COR-L47 (cell line): ENCODE measurements at regions not wholly inside any gene's neighbourhood (a gene's known extent, or its start where the extent isn't known, plus 50 kb on each side); places are given as distances from the start of the nearest gene placed in this dataset.
"Not testable (repeated sequence)": the region's sequence is repeated elsewhere in the genome, so short reads cannot be mapped to it uniquely, and the experiment has no call there.

Source experiments
- DNase-seq: peaks from one replicate; lab custom pipeline; 2025; lab: John Stamatoyannopoulos, UW

DNA sequence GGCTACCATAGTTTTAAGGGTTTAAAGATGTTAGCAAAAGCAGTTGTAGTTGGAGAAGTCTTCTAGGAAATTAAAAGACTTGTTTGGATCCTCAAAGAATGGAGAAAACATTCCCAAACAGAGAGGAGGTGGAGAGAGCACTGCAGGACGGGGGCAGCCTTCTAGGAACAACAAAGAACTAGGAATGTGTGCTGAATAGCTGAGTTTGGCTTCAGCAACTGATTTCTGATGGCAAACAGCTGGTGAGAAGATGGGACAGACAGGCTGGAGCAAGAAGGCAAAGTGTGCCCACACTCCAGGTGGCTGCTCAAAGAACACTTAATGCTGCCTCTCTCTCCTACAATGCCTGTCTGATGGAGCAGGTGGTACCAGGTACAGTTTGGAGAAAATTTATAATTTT, 1331.1 kb downstream of the ADGRL3 start:
- DNase-seq = no peak

DNA sequence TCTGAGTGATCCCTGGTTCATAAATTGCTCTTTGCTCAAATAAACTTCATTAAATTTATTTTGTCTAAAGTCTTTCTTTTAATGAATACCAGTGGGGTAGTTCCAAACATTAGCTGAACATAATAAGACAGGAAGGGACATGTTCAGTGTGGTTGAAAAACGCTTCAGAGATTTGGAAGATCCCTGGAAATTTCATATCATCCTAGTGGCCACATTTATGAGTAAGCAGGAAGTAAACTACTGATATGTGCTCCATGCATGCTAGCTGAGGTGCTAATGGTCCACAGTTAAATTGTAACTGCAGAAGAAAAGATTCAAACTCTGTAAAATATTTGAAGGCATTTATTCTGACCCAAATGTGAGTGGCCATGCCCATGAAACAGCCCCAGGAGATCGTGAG, 1328.7 kb downstream of the ADGRL3 start:
- DNase-seq = no peak

DNA sequence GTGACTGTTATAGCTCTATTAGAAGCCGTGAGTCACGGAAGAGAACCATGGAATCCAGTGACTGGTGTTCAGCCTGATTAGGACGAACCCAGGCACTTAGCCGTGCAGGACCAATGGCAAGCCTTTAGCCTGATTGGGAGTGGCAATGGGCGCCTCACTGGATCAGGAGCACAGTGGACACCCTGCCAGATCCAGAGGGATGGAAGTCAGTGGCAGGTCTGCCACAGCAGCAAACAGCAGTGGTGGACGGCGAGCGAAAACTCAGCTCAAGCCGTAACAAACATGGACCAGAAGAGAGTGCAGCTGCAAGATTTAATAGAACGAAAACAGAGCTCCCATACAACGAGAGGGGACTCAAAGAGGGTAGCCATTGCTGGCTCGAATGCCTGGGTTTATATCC, 1326.5 kb downstream of the ADGRL3 start:
- DNase-seq = no peak

DNA sequence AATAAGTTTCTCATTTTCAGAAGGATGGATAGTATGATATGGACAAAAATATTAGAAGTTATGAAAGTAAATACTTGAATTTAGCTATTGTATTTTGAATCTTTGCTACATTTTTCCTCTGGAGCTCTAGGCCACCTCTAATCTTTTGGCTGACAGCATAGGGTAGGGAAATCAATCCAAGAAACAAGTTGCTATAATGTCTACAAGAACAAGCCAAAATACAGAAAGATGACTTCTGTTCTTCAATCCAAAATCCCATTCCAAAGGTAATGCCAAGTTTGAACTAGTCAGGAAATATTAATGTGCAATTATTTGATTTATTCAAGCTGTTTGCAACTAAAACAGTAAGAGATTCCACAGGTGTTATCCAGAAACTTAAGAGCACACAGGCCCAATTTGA, 1323.1 kb downstream of the ADGRL3 start:
- DNase-seq = no peak

DNA sequence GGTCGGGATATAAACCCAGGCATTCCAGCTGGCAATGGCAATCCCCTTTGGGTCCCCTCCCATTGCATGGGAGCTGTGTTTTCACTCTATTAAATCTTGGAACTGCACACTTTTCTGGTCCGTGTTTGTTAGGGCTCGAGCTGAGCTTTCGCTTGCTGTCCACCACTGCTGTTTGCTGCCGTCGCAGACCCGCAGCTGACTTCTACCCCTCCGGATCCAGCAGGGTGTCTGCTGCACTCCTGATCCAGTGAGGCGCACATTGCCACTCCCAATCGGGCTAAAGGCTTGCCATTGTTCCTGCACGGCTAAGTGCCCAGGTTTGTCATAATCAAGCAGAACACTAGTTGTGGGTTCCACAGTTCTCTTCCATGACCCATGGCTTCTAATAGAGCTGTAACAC, 1322.1 kb downstream of the ADGRL3 start:
- DNase-seq = no peak

DNA sequence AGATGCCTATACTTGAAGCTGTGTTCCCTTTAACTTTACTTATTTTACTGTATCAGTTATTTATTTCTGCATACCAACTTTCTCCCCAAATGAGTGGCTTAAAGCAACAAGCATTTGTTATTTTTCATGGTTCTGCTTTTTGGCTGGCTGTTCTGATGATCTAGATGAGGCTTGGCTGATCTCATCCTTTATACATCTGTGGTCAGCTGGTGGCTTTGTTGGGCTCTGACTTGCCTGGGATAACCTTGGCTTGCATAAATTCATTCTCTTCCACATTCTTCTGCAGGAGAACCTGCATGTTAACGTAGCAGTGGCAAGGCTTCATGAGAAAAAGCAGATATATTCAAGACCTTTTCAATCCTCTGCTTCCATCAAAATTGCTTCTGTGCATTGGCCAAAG, 1317.6 kb downstream of the ADGRL3 start:
- DNase-seq = no peak

DNA sequence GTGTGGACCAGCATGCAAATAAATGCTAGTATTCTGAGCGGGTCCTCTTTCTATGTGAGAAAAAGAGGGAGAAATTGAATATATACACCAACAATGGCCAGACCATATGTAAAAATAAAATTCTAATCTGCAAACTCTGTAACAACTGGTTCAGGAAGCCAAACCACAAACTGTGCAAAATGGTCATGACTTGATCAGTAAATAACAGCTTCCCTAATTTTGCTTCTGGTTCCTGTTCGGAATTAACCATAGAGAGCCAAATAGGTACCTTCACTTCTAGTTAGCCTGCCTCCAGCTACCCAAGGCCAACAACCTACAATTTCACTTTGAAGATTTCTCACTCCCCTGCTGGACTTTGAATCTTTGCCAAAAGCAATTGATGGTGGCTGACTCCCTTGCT, 1313.2 kb downstream of the ADGRL3 start:
- DNase-seq = peak; percentile 50

DNA sequence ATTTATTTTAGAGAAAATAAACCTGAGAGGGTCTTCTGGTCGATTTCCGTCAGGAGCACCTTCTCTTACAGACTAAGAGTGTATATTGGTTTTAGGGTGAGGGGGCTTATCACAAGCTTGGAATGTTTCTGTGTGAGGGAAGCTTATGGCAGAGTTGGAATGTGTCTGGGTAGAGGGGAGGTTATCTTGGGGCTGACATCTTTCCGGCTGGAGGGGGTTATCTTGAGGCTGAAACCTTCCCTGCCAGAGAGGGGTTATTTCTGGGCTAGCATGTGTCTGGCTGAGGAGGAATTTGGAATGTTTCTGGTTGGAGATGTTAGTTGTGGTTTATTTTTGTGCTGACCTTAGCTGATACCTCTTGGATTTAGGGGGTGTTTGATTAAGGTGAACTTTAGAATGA, 1312.1 kb downstream of the ADGRL3 start:
- no peak for DNase-seq

DNA sequence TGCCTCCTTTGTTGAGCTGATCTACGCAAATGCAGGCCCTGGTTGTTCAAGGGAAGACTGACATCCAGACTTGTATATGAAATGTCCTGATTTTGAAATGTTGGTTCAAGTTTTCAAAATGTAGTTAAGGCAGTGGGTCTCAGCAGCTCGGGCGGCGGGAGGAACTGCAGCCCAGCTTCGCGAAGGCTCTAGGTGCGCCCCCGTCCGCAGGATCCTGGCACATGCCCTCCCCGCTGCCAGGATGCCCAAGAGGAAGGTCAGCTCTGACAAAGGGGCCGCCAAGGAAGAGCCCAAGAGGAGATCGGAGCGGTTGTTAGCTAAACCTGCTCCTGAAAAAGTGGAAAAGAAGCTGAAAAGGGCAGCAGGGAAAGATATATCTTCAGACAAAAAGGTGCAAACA, 1310.1 kb downstream of the ADGRL3 start:
- no peak for DNase-seq

DNA sequence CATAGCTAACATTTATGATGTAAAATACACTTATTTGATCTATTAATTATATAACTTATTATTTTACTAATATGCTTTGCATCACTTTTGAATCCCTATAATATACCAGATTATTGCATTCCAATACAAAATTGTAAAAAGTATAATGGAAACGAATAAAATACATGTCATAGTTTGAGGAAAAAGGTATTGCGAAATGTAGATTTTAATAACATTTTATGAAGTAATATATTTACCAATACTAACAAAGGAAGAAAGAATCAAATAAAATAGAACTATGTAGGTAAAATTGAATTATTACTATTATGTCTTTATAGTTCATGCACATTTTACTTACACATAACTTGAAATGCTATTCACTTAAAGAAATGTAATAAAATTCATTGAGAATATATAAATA, 1300.2 kb downstream of the ADGRL3 start:
- DNase-seq = no peak

DNA sequence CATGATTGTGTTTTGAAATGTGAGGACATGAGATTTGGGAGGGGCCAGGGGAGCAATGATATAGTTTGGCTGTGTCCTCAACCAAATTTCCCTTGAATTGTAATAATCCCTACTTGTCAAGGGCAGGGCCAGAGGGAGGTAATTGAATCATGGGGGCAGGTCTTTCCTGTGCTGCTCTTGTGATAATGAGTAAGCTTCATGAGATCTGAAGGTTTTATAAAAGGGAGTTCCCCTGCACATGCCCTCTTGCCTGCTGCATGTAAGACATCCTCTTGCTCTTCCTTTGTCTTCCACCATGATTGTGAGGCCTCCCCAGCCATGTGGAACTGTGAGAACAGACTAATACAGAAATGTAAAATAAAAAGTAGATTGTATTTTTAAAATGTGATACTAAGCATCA, 1294.9 kb downstream of the ADGRL3 start:
- DNase-seq = no peak

DNA sequence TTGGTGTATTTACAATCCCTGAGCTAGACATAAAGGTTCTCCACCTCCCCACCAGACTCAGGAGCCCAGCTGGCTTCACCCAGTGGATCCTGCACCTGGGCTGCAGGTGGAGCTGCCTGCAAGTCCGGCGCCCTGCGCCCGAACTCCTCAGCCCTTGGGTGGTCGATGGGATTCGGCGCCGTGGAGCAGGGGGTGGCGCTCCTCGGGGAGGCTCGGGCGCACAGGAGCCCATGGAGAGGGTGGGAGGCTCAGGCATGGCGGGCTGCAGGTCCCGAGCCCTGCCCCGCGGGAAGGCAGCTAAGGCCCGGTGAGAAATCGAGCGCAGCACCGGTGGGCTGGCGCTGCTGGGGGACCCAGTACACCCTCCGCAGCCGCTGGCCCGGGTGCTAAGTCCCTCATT, 1291.6 kb downstream of the ADGRL3 start:
- DNase-seq = not testable (repeated sequence)

DNA sequence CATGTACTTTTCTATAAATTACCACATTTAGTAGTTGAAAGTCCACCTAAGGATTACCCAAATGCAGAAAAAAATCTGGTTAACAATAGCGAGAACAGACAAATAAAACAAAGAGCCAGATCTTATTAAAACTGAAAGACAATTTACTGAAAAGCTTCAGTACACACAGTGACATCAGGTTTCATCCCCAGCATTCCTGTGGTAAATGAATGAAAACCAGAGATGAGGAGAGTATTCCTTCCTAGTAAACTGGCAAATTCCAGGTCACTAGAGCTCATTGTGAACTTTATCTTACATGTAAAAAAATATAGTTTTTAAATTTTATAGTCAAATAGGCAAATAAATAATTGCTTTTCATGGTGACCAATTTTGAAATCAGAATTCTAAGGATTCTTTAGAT, 1290.5 kb downstream of the ADGRL3 start:
- no peak for DNase-seq

DNA sequence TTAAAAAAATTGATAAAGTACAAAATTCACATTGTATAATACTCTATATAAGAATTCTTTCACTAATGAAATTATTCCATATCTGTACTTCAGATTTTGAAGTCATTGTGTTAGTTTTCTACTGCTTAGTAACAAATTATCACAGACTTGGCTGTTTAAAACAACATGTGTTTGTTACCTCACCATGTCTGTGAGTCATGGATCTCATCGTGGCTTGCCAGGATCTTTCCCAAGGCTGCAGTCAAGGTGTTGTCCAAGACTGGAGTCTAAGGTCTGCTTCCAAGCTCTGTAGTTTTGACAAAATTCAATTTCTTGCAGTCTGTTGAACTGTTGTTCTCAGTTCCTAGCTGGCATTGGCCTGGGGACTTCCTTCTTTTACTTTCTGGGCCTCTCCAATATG, 1286.9 kb downstream of the ADGRL3 start:
- no peak for DNase-seq

DNA sequence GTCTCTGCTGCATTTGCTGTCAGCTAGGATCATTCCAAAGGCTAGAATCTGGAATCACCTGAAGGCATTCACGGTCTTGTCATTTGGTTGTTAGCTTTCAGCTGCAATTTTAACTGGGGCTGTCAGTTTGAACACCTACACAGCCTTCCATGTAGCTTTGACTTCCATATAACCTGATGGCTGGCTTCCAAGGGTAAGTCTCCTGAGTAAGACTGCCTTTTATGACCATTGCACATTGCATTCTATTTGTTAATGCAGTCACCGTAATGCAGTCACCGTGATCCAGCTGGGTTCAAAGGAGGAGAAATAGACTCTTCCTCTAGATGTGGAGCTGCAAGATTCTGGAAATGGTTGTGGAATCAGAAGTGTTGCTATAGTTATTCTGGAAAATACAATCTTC, 1284.2 kb downstream of the ADGRL3 start:
- DNase-seq = no peak

DNA sequence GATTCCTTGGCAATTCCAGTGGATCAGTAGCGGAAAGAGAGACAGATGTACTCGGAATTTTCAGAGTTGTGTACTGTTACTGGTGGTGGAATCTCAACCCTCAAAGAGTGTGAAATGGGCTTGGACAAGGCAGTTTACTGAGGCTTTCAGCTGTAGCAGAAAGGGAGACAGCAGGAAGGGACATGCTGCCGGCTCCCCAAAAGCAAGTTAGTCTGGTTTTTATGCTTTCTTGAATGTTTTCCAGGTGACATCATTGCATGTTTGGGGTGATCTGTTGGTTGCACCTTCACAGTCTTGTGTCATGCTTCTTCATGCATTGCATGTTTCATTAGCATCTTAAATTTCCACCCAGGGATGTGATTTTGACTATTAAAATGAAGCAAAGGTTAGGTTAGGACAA, 1282.2 kb downstream of the ADGRL3 start:
- DNase-seq = no peak

DNA sequence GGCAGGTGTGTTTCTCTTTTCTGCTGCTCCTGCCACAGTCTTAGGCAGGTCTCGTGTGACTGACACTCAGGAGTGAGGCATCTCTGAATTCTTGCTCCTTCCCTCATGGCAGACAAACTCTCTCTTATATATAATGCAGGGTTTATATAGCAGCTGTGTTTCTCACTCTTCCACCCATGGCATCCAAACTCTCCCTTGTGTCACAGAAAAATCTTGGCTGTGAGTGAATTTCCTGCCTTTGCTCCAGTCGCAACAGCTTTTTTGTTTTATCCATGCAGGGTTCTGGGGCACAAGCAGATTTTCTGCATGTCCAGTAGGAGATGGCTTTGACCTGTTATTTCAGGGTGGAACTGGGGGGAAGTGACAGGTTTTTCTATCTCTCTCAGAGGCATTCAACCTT, 1275.5 kb downstream of the ADGRL3 start:
- DNase-seq = no peak

DNA sequence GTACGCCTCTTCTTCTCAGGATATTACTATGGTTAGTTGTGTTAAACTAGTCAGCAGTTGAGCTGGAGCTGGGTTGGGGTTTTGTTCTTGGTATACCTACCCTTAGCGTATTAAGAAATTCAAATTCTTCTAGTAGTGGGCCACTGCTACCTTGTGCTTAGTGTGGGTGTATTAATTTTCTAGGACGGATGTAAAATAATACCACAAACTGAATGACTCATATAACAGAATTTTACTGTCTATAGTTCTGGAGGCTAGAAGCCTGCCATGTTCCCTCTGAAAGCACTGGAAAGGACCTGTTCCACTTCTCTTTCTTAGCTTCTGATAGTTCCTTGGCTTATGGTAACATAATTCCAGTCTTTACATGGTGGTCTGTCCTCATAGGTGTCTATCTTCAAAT, 1274.7 kb downstream of the ADGRL3 start:
- no peak for DNase-seq

DNA sequence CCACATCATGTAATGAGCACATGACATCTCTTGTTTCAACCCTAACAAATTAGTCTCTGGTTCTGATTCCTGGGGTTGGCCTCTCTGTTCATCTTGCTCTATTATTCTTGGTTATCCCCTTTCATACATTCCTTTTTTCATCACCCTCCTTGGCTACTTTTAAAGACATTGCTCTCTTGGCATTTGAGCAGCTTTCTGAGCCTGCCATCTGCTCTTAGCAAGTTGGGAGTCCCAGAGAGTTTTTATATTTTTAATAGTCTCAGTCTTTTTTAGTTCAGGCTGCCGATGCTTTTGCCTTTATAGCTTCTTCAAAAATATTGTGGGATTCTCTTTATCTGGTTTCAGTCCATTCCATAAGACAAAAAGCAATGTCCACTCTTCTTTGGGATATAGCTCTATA, 1270.9 kb downstream of the ADGRL3 start:
- DNase-seq = no peak

DNA sequence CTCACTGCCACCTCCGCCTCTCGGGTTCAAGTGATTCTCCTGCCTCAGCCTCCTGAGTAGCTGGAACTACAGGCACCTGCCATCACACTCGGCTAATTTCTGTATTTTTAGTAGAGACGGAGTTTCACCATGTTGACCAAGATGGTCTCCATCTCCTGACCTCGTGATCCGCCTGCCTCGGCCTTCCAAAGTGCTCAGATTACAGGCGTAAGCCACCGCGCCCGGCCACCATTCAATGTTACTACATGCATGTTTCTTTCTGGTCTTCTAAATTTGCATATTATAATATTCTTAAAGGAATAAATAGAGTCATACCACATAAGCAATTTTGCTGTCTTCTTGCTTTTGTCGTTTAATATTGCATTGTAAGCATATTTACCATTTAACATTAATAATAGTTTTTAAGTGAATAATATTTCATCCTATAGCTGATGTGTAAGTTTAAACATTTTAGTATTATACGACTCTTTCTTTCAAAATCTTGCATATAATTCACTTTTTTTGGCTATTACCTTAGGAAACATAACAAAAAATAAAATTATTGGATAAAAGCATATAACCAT, 1270.4 kb downstream of the ADGRL3 start:
- no peak for DNase-seq

DNA sequence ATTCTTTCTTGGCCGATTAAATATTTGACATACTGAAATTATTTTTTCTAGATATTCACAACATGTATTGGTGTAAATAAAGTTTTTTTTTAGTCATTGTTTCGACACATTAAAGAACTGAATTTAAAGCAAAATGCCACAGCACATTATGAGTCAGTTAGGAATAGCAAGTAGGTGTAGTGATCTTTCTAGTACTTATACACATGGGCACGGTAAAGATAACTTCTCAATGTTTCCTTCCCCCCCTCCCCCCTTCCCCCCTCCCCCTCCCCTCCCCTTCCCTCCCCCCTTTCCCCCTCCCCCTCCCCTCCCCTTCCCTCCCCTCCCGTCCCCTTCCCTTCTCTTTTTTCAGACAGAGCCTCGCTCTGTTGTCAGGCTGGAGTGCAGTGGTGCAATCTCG, 1269.9 kb downstream of the ADGRL3 start:
- DNase-seq = no peak

DNA sequence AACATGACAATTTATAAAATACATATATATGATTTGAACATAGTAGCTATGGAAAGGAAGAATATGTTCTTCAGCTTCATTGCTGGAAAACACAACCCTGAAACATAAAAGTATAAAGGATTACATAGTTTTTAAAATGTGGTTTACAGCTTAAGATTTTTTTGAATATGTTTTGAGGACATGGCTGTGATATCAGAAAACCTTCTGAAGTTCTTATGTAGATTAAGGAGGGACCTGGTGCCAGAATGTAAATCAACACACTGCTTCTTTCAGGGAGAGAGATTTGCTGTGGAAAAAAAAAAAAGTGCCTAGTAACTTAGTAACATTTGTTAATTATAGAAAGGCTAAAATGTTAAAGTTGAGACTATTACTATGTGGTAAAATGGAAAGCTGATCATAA, 1261.8 kb downstream of the ADGRL3 start:
- no peak for DNase-seq

DNA sequence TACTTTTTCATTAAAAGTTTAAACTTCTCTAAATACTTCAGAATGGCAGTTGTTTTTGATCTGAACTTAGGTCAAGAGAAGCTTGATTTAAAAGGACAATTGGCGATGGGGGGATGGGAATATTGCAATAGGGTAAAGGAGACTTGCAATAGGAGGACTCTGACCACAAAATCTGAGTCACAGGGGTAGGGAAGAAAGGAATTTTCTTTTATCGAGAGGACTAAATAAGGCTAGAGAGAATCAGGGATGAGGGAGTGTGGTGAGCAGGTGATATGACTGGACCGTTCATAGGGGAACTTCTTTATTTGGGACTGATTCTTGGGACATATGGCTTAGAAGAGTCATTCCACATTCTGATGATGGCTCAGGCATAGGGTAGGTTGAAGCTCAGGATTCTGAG, 1260.2 kb downstream of the ADGRL3 start:
- no peak for DNase-seq

DNA sequence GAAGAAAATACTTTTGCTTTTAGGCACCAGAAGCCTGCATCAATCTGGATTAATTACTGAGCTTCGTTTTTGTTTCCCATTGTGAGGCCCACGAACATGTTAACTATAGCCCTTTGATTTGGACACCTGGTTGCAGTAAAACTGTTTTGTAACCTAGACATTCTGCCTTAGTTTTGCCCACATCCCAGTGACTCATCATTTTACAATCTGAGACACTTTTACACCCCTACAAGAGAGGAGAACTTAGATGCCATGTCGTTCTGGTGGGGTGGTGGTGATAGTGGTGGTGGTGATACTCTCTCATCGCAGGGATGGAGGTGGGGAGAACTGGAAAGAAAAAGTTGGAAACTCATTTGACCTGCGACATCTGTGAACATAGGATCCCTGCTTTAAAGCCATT, 1257.2 kb downstream of the ADGRL3 start:
- no peak for DNase-seq

DNA sequence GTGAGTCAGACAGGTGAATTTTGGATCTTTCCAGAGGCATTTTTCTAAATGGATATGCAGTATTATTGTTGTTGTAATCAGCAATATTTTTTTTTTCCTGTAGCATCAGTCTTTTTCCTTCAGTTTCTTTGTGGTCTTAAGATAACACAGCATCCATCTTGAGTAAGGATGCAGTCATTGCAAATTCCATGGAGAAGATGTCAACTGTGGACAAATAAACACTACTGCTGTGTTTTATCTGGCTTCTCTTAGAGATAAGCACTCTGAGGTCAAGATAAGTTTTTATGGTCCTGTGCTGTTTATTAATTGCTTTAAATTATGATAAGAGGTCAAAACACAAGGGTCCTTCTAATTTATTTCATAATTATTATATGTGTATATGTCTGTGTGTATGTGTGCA, 1255.7 kb downstream of the ADGRL3 start:
- no peak for DNase-seq
